NT2/D1 (cell line): ENCODE measurements at regions not wholly inside any gene's neighbourhood (a gene's known extent, or its start where the extent isn't known, plus 50 kb on each side); places are given as distances from the start of the nearest gene placed in this dataset.

Source experiments
- DNase-seq: peaks from one replicate; pipeline ENCODE4 v3.0.0-alpha.2; 2011; ENCODE audit warnings: low read depth, low spot score
- H3K27me3 ChIP-seq: 2 replicates; pipeline ENCODE4 v1.6.0; 2011; ENCODE audit warnings: mild to moderate bottlenecking; ENCODE audit not compliant: insufficient read length, insufficient read depth
- H3K36me3 ChIP-seq: 2 replicates; pipeline ENCODE4 v1.6.1; 2011; ENCODE audit warnings: mild to moderate bottlenecking, low read length, mixed read lengths; ENCODE audit not compliant: insufficient read depth, insufficient read length
- H3K4me1 ChIP-seq: 2 replicates; pipeline ENCODE4 v1.5.1; 2011; ENCODE audit not compliant: insufficient read depth, insufficient read length
- H3K4me3 ChIP-seq: 2 replicates; pipeline ENCODE4 v1.5.1; 2011; ENCODE audit warnings: low read depth; ENCODE audit not compliant: insufficient read length
- H3K9ac ChIP-seq: 2 replicates; pipeline ENCODE4 v1.6.0; 2011; ENCODE audit warnings: low read depth; ENCODE audit not compliant: insufficient read length
- H3K9me3 ChIP-seq: 2 replicates; pipeline ENCODE4 v1.5.1; 2011; ENCODE audit warnings: mild to moderate bottlenecking, low read length; ENCODE audit not compliant: insufficient read depth
- SUZ12 ChIP-seq: IDR thresholded peaks from 2 replicates; pipeline ENCODE4 v1.6.1; 2011; ENCODE audit not compliant: insufficient read length, insufficient read depth; ENCODE audit errors: extremely low read depth
- YY1 ChIP-seq: IDR thresholded peaks from 2 replicates; pipeline ENCODE4 v1.6.1; 2011; ENCODE audit not compliant: insufficient read length, insufficient read depth
- ZNF274 ChIP-seq: IDR thresholded peaks from 2 replicates; pipeline ENCODE4 v1.6.1; 2011; ENCODE audit warnings: mild to moderate bottlenecking, low read depth, low read length

DNA sequence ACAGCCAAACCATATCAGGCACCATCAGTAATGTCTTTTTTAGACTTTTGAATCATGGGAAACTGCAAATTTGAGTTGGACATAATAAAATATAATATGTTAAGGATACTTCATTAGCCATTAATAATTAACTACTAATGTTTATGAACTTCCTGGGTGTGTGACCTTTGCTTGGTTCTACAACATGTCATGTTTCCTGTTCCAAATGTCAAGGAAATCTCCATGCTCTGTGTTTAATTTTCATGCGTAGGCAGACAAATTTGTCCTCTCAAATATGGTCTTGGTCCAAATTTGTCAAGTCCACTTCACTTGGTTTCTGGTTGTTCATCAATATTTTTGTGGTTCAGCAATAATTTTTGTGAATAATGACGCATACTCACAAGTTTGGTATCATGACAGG is 410.5 kb downstream of the BMP2 start:
- Histone ChIP-seq H3K27me3 (no peaks in the 10 kb centered on the region), H3K9ac (no peak overlapping the region), H3K9me3 (peaks cover 11% of the 10 kb centered on the region; the same call in 1 of the 2 replicates), H3K36me3 (no peaks in the 10 kb centered on the region), H3K4me1 (no peaks in the 10 kb centered on the region), H3K4me3 (no peak overlapping the region)
- TF ChIP-seq YY1 (no peak), ZNF274 (no peak)
- DNase-seq = no peak

DNA sequence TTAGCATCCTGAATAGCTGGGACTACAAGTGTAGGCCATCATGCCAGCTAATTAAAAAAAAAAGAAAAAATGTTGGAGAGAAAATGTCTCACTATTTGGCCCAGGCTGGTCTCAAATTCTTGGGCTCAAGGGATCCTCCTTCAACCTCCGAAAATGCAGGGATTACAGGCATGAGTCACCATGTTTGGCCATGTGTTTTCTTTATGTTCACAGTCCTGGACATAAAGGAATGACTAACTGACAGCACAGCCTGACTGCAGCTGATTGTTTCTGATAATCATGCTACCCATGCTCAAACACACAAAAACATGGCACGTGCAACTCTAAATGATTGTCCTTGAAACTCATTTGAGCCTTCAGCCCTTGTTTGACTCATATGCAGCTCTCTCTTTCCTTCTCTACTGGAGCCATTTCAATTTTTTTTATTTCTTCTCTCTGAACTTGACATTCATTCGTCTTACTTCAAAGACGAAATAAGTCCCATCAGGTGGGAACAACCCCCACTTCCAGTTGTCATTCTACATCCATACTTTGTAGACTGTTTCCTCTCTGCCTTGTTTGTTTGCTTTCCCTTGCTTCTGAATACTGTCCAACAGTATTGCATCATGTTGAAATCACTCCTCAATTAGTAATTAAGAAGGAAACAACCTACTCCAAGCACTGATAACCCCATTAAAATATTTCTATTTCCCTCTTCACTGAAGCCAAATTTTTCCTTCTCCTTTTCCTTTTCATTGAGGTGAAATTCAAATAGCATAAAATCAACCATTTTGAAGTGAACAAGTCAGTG is 413.0 kb downstream of the BMP2 start:
- no peak for DNase-seq

GRCh38 chr20:7189231-7189630 is 421.7 kb downstream of the BMP2 start:
- Histone ChIP-seq H3K27me3 (no peaks in the 10 kb centered on the region), H3K9ac (no peak overlapping the region), H3K9me3 (no peaks in the 10 kb centered on the region), H3K36me3 (no peaks in the 10 kb centered on the region), H3K4me3 (no peak overlapping the region), H3K4me1 (no peaks in the 10 kb centered on the region)
- TF ChIP-seq YY1 (no peak), SUZ12 (no peak), ZNF274 (no peak)
- DNase-seq = no peak

More for the DNA sequence above, 413.0 kb downstream of the BMP2 start:
- no peaks in the 10 kb centered on the region for H3K36me3 ChIP-seq
- H3K9me3 ChIP-seq = peaks cover 11% of the 10 kb centered on the region; the same call in 1 of the 2 replicates
- H3K27me3 ChIP-seq = no peaks in the 10 kb centered on the region
- no peak overlapping the region for H3K9ac ChIP-seq
- no peak for TF ChIP-seq ZNF274
- TF ChIP-seq SUZ12 = no peak
- TF ChIP-seq YY1 = no peak
- no peaks in the 10 kb centered on the region for H3K4me1 ChIP-seq
- no peak overlapping the region for H3K4me3 ChIP-seq

DNA sequence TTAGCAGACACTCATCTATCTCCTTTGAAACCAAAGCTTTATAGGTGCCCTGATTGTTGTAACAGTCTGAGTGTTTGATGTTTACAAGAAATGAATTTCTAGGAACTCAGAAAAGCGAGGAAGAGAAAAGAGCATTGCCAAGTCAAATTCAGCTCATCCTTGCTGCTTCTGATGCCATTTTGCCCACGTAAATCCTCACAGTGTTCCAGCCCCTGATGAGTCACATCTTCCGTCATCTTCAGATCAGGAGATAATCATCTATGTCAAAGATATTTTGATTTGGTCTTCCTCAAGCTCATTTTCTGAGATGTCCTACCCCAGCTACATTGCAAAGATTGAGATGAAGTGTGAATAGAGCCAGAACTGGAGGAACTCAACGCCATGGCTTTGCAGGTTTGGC is 426.2 kb downstream of the BMP2 start:
- TF ChIP-seq SUZ12 = no peak
- no peak for TF ChIP-seq ZNF274
- TF ChIP-seq YY1 = no peak
- no peak for DNase-seq
- Histone ChIP-seq H3K4me1 (no peaks in the 10 kb centered on the region), H3K27me3 (no peaks in the 10 kb centered on the region), H3K36me3 (no peaks in the 10 kb centered on the region), H3K9me3 (no peaks in the 10 kb centered on the region), H3K9ac (no peak overlapping the region), H3K4me3 (no peak overlapping the region)

GRCh38 chr20:7195704-7196103 is 428.2 kb downstream of the BMP2 start:
- Histone ChIP-seq H3K4me1 (no peaks in the 10 kb centered on the region), H3K36me3 (no peaks in the 10 kb centered on the region), H3K27me3 (no peaks in the 10 kb centered on the region), H3K9me3 (no peaks in the 10 kb centered on the region), H3K9ac (no peak overlapping the region), H3K4me3 (no peak overlapping the region)
- TF ChIP-seq ZNF274 (no peak), SUZ12 (no peak)
- DNase-seq = peak; percentile 6

GRCh38 chr20:7196481-7196880 is 429.0 kb downstream of the BMP2 start:
- DNase-seq = no peak
- no peaks in the 10 kb centered on the region for H3K4me1 ChIP-seq
- no peaks in the 10 kb centered on the region for H3K36me3 ChIP-seq
- no peaks in the 10 kb centered on the region for H3K27me3 ChIP-seq
- no peaks in the 10 kb centered on the region for H3K9me3 ChIP-seq
- H3K4me3 ChIP-seq = no peak overlapping the region
- no peak overlapping the region for H3K9ac ChIP-seq
- TF ChIP-seq ZNF274 = no peak
- TF ChIP-seq YY1 = no peak
- no peak for TF ChIP-seq SUZ12

- Histone ChIP-seq H3K36me3 (no peaks in the 10 kb centered on the region), H3K4me3 (no peak overlapping the region), H3K4me1 (no peaks in the 10 kb centered on the region), H3K27me3 (no peaks in the 10 kb centered on the region), H3K9ac (no peak overlapping the region), H3K9me3 (no peaks in the 10 kb centered on the region)
- no peak for DNase-seq
- TF ChIP-seq SUZ12 = no peak
- TF ChIP-seq YY1 = no peak
- no peak for TF ChIP-seq ZNF274
Observed at GRCh38 chr20:7199861-7200260, 432.4 kb downstream of the BMP2 start.
